ENCODE measurements at regions not wholly inside any gene's neighbourhood (a gene's known extent, or its start where the extent isn't known, plus 50 kb on each side); places are given as distances from the start of the nearest gene placed in this dataset.

- H3K9me2 ChIP-seq = no peaks in the 10 kb centered on the region
- ChIA-PET CTCF (interaction anchor here (0.9 kb wide), 1 partner anchor 440 kb away, joined by 3 read pairs; no protein-coding TSS in a partner anchor), POLR2A (no interaction called here)
- H3K4me2 ChIP-seq = no peak overlapping the region
- no peak for TF ChIP-seq POLR2AphosphoS5 (IDR thresholded peaks at IDR 0.05; ENCODE audit: low read depth, low read length)
- no peak for TF ChIP-seq CHD2 (IDR thresholded peaks at IDR 0.05; ENCODE audit: low read length, partially characterized antibody)
- no peak for TF ChIP-seq GABPA (IDR thresholded peaks at IDR 0.05; ENCODE audit: low read depth)
- TF ChIP-seq RFX5 (IDR thresholded peaks at IDR 0.05; ENCODE audit: low read length) = no peak
- TF ChIP-seq RAD21 (IDR thresholded peaks at IDR 0.05; ENCODE audit: low read length) = no peak
- TF ChIP-seq FOXJ3 (CRISPR knock-in tag; IDR thresholded peaks at IDR 0.05) = no peak
- no peak for TF ChIP-seq NRF1 (IDR thresholded peaks at IDR 0.05; ENCODE audit: low read depth, low read length)
- TF ChIP-seq ELF1 (IDR thresholded peaks at IDR 0.05) = no peak
- TF ChIP-seq SIN3A (IDR thresholded peaks at IDR 0.05; ENCODE audit: borderline replicate concordance, low read depth, low read length) = no peak
- TF ChIP-seq JUND (IDR thresholded peaks at IDR 0.05) = no peak
- no peak for TF ChIP-seq NFIC (IDR thresholded peaks at IDR 0.05; ENCODE audit: borderline replicate concordance)
- TF ChIP-seq, protein P1, sequence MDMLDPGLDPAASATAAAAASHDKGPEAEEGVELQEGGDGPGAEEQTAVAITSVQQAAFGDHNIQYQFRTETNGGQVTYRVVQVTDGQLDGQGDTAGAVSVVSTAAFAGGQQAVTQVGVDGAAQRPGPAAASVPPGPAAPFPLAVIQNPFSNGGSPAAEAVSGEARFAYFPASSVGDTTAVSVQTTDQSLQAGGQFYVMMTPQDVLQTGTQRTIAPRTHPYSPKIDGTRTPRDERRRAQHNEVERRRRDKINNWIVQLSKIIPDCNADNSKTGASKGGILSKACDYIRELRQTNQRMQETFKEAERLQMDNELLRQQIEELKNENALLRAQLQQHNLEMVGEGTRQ (IDR thresholded peaks at IDR 0.05; ENCODE audit: borderline replicate concordance, low read depth, low read length) = no peak
- TF ChIP-seq RCOR1 (IDR thresholded peaks at IDR 0.05; ENCODE audit: low read length) = no peak
- TF ChIP-seq REST (IDR thresholded peaks at IDR 0.05; ENCODE audit: low read depth, low read length) = no peak
- TF ChIP-seq EZH2phosphoT487 (IDR thresholded peaks at IDR 0.05; ENCODE audit: borderline replicate concordance, low read depth) = no peak
- no peak for TF ChIP-seq MEF2A (IDR thresholded peaks at IDR 0.05; ENCODE audit: borderline replicate concordance, low read depth)
- no peak for TF ChIP-seq SMC3 (IDR thresholded peaks at IDR 0.05; ENCODE audit: low read depth, low read length)
- no peak for DNase-seq
- H3K4me3 ChIP-seq (ENCODE audit: low read depth in 2 of 2, low read length in 1 of 2) = no peak overlapping the region
- H4K20me1 ChIP-seq (ENCODE audit: insufficient read depth) = peaks cover 14% of the 10 kb centered on the region
- H3K36me3 ChIP-seq (replicated peaks in 1 of 2; ENCODE audit: control insufficient read depth in 1 of 2, insufficient read depth in 2 of 2, low read length in 1 of 2) = no peaks in the 10 kb centered on the region
- H3K9me3 ChIP-seq = no peaks in the 10 kb centered on the region
- H3K27ac ChIP-seq (ENCODE audit: low read depth in 2 of 2, low read length in 1 of 2) = no peak overlapping the region
- peaks cover 0 to 9% of the 10 kb centered on the region in 2 experiments; a peak in 2 of 4 replicates for H3K4me1 ChIP-seq (ENCODE audit: control insufficient read depth in 1 of 2, insufficient read depth in 2 of 2, low read depth in 1 of 2, low read length in 1 of 2)
- no peaks in the 10 kb centered on the region for H3K27me3 ChIP-seq (ENCODE audit: insufficient read depth)
- peaks cover 39% of the 10 kb centered on the region for H3K79me2 ChIP-seq (ENCODE audit: insufficient read depth)
- no peaks in the 10 kb centered on the region for H3F3A ChIP-seq (replicated peaks; ENCODE audit: insufficient read depth)
- 83% methylated on average over 7 of the region's 7 CpGs for WGBS (ENCODE audit: low lambda C conversion rate)
- H3K9ac ChIP-seq = no peak overlapping the region
- H2AFZ ChIP-seq (ENCODE audit: low read depth) = no peak overlapping the region
These were observed 499.8 kb downstream of the LIG4 start for GRCh38 chr13:107715496-107715895.
